Activated CD8-positive, alpha-beta memory T cell treated with anti-CD3 and anti-CD28 coated beads for 24 hours (primary cell): ENCODE measurements at regions not wholly inside any gene's neighbourhood (a gene's known extent, or its start where the extent isn't known, plus 50 kb on each side); places are given as distances from the start of the nearest gene placed in this dataset.

ENCODE experiments used
- DNase-seq: peaks from one replicate; pipeline ENCODE4 v3.0.0-alpha.2; 2020

GRCh38 chr4:180485407-180485806 lies 1757.8 kb upstream of the TENM3 start:
- no peak for DNase-seq

GRCh38 chr4:180486342-180486741 lies 1756.9 kb upstream of the TENM3 start:
- DNase-seq = no peak

- no peak for DNase-seq
Observed at GRCh38 chr4:180489787-180490186, 1753.4 kb upstream of the TENM3 start.

- no peak for DNase-seq
Observed at GRCh38 chr4:180491210-180491609, 1752.0 kb upstream of the TENM3 start.

- DNase-seq = no peak
Observed at GRCh38 chr4:180493299-180493698, 1749.9 kb upstream of the TENM3 start.

- no peak for DNase-seq
Observed at GRCh38 chr4:180500154-180500553, 1743.0 kb upstream of the TENM3 start.

GRCh38 chr4:180512801-180513475 lies 1730.3 kb upstream of the TENM3 start:
- DNase-seq = no peak

GRCh38 chr4:180518906-180519305 lies 1724.3 kb upstream of the TENM3 start:
- no peak for DNase-seq

GRCh38 chr4:180521181-180521580 lies 1722.0 kb upstream of the TENM3 start:
- DNase-seq = no peak

- no peak for DNase-seq
Observed at GRCh38 chr4:180525523-180526077, 1717.6 kb upstream of the TENM3 start.

- DNase-seq = no peak
Observed at GRCh38 chr4:180528003-180528402, 1715.2 kb upstream of the TENM3 start.

- no peak for DNase-seq
Observed at GRCh38 chr4:180530787-180531186, 1712.4 kb upstream of the TENM3 start.

GRCh38 chr4:180532691-180533090 lies 1710.5 kb upstream of the TENM3 start:
- no peak for DNase-seq

GRCh38 chr4:180538384-180539057 lies 1704.7 kb upstream of the TENM3 start:
- DNase-seq = no peak

- no peak for DNase-seq
Observed at GRCh38 chr4:180539284-180539683, 1703.9 kb upstream of the TENM3 start.

GRCh38 chr4:180541678-180542077 lies 1701.5 kb upstream of the TENM3 start:
- no peak for DNase-seq

GRCh38 chr4:180542445-180543100 lies 1700.6 kb upstream of the TENM3 start:
- no peak for DNase-seq

GRCh38 chr4:180550106-180550505 lies 1693.1 kb upstream of the TENM3 start:
- DNase-seq = no peak

- DNase-seq = no peak
Observed at GRCh38 chr4:180557348-180557747, 1685.9 kb upstream of the TENM3 start.

- DNase-seq = no peak
Observed at GRCh38 chr4:180557950-180558349, 1685.3 kb upstream of the TENM3 start.

- DNase-seq = no peak
Observed at GRCh38 chr4:180558427-180558826, 1684.8 kb upstream of the TENM3 start.

- DNase-seq = no peak
Observed at GRCh38 chr4:180560896-180561295, 1682.3 kb upstream of the TENM3 start.

GRCh38 chr4:180564026-180564425 lies 1679.2 kb upstream of the TENM3 start:
- no peak for DNase-seq

GRCh38 chr4:180564448-180564847 lies 1678.8 kb upstream of the TENM3 start:
- DNase-seq = no peak
